Fibroblast of lung (primary cell): ENCODE measurements at regions not wholly inside any gene's neighbourhood (a gene's known extent, or its start where the extent isn't known, plus 50 kb on each side); places are given as distances from the start of the nearest gene placed in this dataset.

Source experiments
- DNase-seq, 2 donors: peaks; one replicate each; pipeline versions ENCODE4 v3.0.0 to v3.0.0-alpha.2; 2010; ENCODE audit warnings: low read depth in 2 of 2
- H2AFZ ChIP-seq: 2 replicates; pipeline ENCODE4 v1.5.1; 2012; ENCODE audit warnings: low read length, control low read depth, inconsistent platforms
- H3K27ac ChIP-seq: 2 replicates; pipeline ENCODE4 v1.5.1; 2011; ENCODE audit warnings: low read length, control low read depth; ENCODE audit not compliant: insufficient read depth
- H3K27me3 ChIP-seq: 2 replicates; pipeline ENCODE4 v1.5.1; 2011; ENCODE audit warnings: mild to moderate bottlenecking, low read length; ENCODE audit not compliant: control insufficient read depth, insufficient read depth
- H3K36me3 ChIP-seq: 2 replicates; pipeline ENCODE4 v1.5.1; 2011; ENCODE audit warnings: low read length; ENCODE audit not compliant: control insufficient read depth, insufficient read depth
- H3K4me1 ChIP-seq: 2 replicates; pipeline ENCODE4 v1.5.1; 2011; ENCODE audit warnings: low read length; ENCODE audit not compliant: control insufficient read depth, insufficient read depth; ENCODE audit errors: extremely low read depth
- H3K4me2 ChIP-seq: 2 replicates; pipeline ENCODE4 v1.5.1; 2011; ENCODE audit warnings: low read length, control low read depth; ENCODE audit not compliant: insufficient read depth; ENCODE audit errors: extremely low read depth
- H3K4me3 ChIP-seq, 4 experiments: fragments of 200-600 bp in 1 of 4; sonication (generic) in 1 of 4; replicated peaks in 1 of 4; 2 replicates each; pipeline ENCODE4 v1.5.1; 2011 to 2016; ENCODE audit warnings: low read length in 4 of 4, low read depth in 3 of 4, mild to moderate bottlenecking in 3 of 4, control low read depth in 2 of 4, inconsistent platforms in 1 of 4, mixed read lengths in 1 of 4; ENCODE audit not compliant: insufficient read depth in 1 of 4; ENCODE audit errors: control extremely low read depth in 1 of 4
- H3K79me2 ChIP-seq: 2 replicates; pipeline ENCODE4 v1.5.1; 2012; ENCODE audit warnings: mild to moderate bottlenecking, low read length, inconsistent platforms; ENCODE audit not compliant: control insufficient read depth, insufficient read depth
- H3K9ac ChIP-seq: 2 replicates; pipeline ENCODE4 v1.5.1; 2011; ENCODE audit warnings: mild to moderate bottlenecking, low read length, control low read depth; ENCODE audit not compliant: insufficient read depth
- H3K9me3 ChIP-seq: 2 replicates; pipeline ENCODE4 v1.5.1; 2012; ENCODE audit warnings: low read depth, low read length; ENCODE audit not compliant: control insufficient read depth, insufficient read depth
- H4K20me1 ChIP-seq: 2 replicates; pipeline ENCODE4 v1.5.1; 2011; ENCODE audit warnings: low read length; ENCODE audit not compliant: control insufficient read depth, insufficient read depth; ENCODE audit errors: extremely low read depth
- EZH2 ChIP-seq: IDR thresholded peaks from 2 replicates; pipeline ENCODE4 v1.5.1; 2012; ENCODE audit warnings: low read length, control low read depth, mild to moderate bottlenecking; ENCODE audit errors: missing control alignments
- TF ChIP-seq, protein P1 (sequence below), 2 donors: IDR thresholded peaks in 1 of 2; conservative IDR thresholded peaks in 1 of 2; 1 replicate in 1 of 2; 2 replicates in 1 of 2; pipeline ENCODE4 v1.5.1; 2011 to 2012; ENCODE audit warnings: low read length in 2 of 2, control low read depth in 1 of 2, inconsistent platforms in 1 of 2, low read depth in 1 of 2, mild to moderate bottlenecking in 1 of 2

DNA sequence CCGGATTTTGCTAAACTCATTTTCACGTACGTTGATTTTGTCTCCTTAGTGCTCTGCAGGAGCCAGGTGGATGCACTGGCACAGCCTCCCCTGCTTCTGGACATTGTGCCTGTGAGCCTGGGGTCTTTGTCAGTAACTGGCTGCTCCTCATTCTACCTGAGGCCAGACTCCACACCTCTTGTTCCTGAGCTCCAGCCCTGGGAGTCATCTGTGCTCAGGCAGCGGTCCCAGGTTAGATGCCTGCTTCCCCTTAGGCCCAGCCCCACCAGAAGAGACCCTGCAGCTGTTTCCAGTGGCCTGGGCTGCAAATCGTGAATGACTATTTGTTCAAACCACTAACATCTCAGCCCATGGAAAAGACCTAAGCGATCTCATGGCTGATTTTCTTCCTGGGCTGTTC lies 129.1 kb downstream of the ERMARD start:
- TF ChIP-seq, protein P1, sequence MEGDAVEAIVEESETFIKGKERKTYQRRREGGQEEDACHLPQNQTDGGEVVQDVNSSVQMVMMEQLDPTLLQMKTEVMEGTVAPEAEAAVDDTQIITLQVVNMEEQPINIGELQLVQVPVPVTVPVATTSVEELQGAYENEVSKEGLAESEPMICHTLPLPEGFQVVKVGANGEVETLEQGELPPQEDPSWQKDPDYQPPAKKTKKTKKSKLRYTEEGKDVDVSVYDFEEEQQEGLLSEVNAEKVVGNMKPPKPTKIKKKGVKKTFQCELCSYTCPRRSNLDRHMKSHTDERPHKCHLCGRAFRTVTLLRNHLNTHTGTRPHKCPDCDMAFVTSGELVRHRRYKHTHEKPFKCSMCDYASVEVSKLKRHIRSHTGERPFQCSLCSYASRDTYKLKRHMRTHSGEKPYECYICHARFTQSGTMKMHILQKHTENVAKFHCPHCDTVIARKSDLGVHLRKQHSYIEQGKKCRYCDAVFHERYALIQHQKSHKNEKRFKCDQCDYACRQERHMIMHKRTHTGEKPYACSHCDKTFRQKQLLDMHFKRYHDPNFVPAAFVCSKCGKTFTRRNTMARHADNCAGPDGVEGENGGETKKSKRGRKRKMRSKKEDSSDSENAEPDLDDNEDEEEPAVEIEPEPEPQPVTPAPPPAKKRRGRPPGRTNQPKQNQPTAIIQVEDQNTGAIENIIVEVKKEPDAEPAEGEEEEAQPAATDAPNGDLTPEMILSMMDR (conservative IDR thresholded peaks at IDR 0.05 in 1 of 2, IDR thresholded peaks at IDR 0.05 in 1 of 2; ENCODE audit: low read depth in 1 of 2, low read length in 2 of 2), result no peak
- no peak for TF ChIP-seq EZH2
- Histone ChIP-seq H3K4me1 (no peaks in the 10 kb centered on the region), H3K4me2 (no peak overlapping the region), H3K27me3 (no peaks in the 10 kb centered on the region), H3K9me3 (no peaks in the 10 kb centered on the region), H3K27ac (no peak overlapping the region), H4K20me1 (no peaks in the 10 kb centered on the region), H2AFZ (no peak overlapping the region), H3K79me2 (no peaks in the 10 kb centered on the region), H3K36me3 (no peaks in the 10 kb centered on the region), H3K9ac (no peak overlapping the region), H3K4me3 (no peak overlapping the region)
- DNase-seq, result no peak

GRCh38 chr6:169869301-169869700 lies 117.9 kb downstream of the ERMARD start:
- H3K4me3 ChIP-seq, result no peak overlapping the region
- no peak overlapping the region for H2AFZ ChIP-seq
- H3K9ac ChIP-seq, result no peak overlapping the region
- no peaks in the 10 kb centered on the region for H4K20me1 ChIP-seq
- TF ChIP-seq EZH2, result no peak
- TF ChIP-seq, protein P1 (conservative IDR thresholded peaks at IDR 0.05 in 1 of 2, IDR thresholded peaks at IDR 0.05 in 1 of 2; ENCODE audit: low read depth in 1 of 2, low read length in 2 of 2), result no peak
- no peak for DNase-seq
- H3K4me2 ChIP-seq, result no peak overlapping the region
- no peaks in the 10 kb centered on the region for H3K27me3 ChIP-seq
- H3K4me1 ChIP-seq, result no peaks in the 10 kb centered on the region
- H3K9me3 ChIP-seq, result no peaks in the 10 kb centered on the region
- no peak overlapping the region for H3K27ac ChIP-seq
- H3K36me3 ChIP-seq, result no peaks in the 10 kb centered on the region
- no peaks in the 10 kb centered on the region for H3K79me2 ChIP-seq

DNA sequence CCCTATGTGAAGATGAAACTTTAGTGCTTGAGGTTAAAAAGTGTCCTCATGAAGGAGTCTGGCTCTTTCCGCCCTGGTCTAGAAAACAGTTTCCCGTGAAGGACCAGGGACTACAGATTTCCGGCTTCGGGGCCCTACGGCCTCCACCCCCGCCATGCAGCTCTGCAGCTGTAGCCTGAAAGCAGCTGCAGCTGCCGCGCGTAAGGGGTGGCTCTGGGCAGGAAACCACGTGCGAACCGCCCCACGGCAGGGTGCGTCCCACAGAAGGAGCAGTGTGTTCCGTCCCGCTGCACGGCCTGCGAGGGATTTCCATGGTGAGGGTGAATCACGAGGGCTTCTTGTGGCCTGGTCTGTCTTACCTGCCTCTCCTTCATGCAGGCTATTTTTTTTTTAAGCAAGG lies 117.0 kb downstream of the ERMARD start:
- TF ChIP-seq, protein P1 (conservative IDR thresholded peaks at IDR 0.05 in 1 of 2, IDR thresholded peaks at IDR 0.05 in 1 of 2; ENCODE audit: low read depth in 1 of 2, low read length in 2 of 2), result no peak
- no peak for TF ChIP-seq EZH2
- no peak for DNase-seq
- no peak overlapping the region for H2AFZ ChIP-seq

More for the DNA sequence above, 117.0 kb downstream of the ERMARD start:
- no peak overlapping the region for H3K9ac ChIP-seq
- no peak overlapping the region for H3K4me2 ChIP-seq
- H3K79me2 ChIP-seq, result no peaks in the 10 kb centered on the region
- no peaks in the 10 kb centered on the region for H4K20me1 ChIP-seq
- no peaks in the 10 kb centered on the region for H3K36me3 ChIP-seq
- no peaks in the 10 kb centered on the region for H3K4me1 ChIP-seq
- no peaks in the 10 kb centered on the region for H3K9me3 ChIP-seq
- H3K4me3 ChIP-seq, result no peak overlapping the region
- H3K27ac ChIP-seq, result no peak overlapping the region
- H3K27me3 ChIP-seq, result no peaks in the 10 kb centered on the region
